PC-9 (cell line): ENCODE measurements at regions not wholly inside any gene's neighbourhood (a gene's known extent, or its start where the extent isn't known, plus 50 kb on each side); places are given as distances from the start of the nearest gene placed in this dataset.

ENCODE experiments used
- CTCF ChIP-seq: fragments of 200-600 bp; sonication (generic); conservative IDR thresholded peaks from 2 replicates; pipeline ENCODE4 v1.6.1; 2017; ENCODE audit warnings: mixed run types, antibody characterized with exemption, mild to moderate bottlenecking, moderate library complexity
- EZH2 ChIP-seq: fragments of 200-600 bp; sonication (generic); IDR thresholded peaks from 2 replicates; pipeline ENCODE4 v1.8.0; 2017; ENCODE audit warnings: antibody characterized with exemption, low read depth

- TF ChIP-seq CTCF: no peak
- no peak for TF ChIP-seq EZH2
These were observed 118.1 kb upstream of the FNDC3A start for GRCh38 chr13:48857576-48857975.
